Epithelial cell of proximal tubule (primary cell): ENCODE measurements at regions not wholly inside any gene's neighbourhood (a gene's known extent, or its start where the extent isn't known, plus 50 kb on each side); places are given as distances from the start of the nearest gene placed in this dataset.

Source experiments
- DNase-seq: peaks from one replicate; pipeline ENCODE4 v3.0.0-alpha.2; 2011; ENCODE audit warnings: low read depth
- H3K4me3 ChIP-seq: 2 replicates; pipeline ENCODE4 v1.5.1; 2011; ENCODE audit warnings: low read depth, mild to moderate bottlenecking, low read length
- TF ChIP-seq, protein P1 (sequence below): conservative IDR thresholded peaks from 2 replicates; pipeline ENCODE4 v1.5.1; 2012; ENCODE audit warnings: low read depth, mild to moderate bottlenecking, low read length

DNA sequence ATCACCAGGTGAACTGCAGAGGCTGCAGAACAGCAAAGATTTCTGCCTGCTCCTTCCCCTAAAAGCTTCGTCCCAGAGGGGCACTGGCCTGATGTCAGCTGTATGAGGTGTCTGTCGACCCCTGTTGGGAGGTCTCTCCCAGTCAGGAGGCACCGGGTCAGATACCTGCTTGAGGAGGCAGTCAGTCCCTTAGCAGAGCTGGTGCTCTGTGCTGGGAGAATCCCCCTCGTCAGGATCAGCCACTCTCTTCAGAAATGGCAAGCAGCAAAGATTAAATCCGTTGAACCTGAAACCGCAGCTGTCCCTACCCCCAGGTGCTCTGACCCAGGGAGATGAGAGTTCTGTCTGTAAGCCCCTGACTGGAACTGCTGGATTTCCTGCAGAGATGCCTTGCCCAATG lies 1166.3 kb upstream of the ADGRL3 start:
- no peak overlapping the region for H3K4me3 ChIP-seq
- no peak for DNase-seq
- TF ChIP-seq, protein P1, sequence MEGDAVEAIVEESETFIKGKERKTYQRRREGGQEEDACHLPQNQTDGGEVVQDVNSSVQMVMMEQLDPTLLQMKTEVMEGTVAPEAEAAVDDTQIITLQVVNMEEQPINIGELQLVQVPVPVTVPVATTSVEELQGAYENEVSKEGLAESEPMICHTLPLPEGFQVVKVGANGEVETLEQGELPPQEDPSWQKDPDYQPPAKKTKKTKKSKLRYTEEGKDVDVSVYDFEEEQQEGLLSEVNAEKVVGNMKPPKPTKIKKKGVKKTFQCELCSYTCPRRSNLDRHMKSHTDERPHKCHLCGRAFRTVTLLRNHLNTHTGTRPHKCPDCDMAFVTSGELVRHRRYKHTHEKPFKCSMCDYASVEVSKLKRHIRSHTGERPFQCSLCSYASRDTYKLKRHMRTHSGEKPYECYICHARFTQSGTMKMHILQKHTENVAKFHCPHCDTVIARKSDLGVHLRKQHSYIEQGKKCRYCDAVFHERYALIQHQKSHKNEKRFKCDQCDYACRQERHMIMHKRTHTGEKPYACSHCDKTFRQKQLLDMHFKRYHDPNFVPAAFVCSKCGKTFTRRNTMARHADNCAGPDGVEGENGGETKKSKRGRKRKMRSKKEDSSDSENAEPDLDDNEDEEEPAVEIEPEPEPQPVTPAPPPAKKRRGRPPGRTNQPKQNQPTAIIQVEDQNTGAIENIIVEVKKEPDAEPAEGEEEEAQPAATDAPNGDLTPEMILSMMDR: no peak

DNA sequence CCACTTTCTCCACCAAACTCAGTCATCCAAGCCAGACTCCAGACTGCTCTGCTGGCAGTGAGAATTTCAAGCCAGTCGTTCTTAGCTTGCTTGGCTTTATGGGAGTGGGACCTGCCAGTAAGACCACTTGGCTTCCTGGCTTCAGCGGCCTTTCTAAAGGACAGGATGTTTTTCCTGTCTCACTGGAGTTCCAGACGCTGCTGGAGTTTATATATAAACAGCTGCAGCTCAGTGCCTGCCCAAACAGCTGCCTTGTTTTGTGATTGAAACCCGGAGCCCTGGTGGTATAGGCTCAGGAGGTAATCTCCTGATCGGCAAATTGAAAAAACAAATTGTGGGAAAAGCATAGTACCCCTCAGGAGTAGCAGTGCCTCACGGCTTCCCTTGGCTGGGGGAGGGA lies 1165.8 kb upstream of the ADGRL3 start:
- DNase-seq: no peak
- TF ChIP-seq, protein P1: no peak
- no peak overlapping the region for H3K4me3 ChIP-seq

DNA sequence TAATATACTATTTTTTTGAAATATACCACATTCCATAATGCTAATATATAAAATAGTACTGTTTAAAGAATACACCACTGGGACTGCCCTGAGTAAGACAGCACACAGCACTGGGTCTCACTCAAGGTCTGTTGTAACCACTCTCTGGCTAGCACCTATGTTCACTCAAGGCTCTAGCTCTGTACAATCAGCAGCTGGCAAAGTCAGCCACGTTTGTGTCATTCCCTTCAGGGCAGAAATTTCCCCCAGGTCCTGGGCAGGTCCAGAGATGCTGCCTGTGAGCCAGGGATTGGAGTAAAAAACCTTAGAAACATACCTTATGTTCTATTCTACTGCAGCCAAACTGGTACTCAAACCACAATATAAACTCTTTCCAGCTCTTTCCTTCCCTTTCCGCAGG lies 1160.2 kb upstream of the ADGRL3 start:
- TF ChIP-seq, protein P1: no peak
- DNase-seq: no peak
- no peak overlapping the region for H3K4me3 ChIP-seq

DNA sequence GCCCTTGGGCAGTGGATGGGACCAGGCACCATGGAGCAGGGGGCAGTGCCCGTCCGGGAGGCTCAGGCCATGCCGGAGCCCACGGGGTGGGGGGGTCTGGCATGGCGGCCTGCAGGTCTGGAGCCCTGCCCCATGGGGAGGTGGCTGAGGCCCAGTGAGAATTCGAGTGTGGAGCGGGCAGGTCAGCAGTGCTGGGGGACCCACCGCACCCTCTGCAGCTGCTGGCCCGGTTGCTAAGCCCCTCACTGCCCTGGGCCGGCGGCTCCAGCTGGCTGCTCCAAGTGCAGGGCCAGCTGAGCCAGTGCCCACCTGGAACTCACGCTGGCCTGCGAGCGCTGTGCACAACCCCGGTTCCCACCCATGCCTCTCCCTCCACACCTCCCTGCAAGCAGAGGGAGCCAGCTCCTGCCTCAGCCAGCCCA lies 1157.9 kb upstream of the ADGRL3 start:
- TF ChIP-seq, protein P1: no peak
- DNase-seq: no peak
- no peak overlapping the region for H3K4me3 ChIP-seq

DNA sequence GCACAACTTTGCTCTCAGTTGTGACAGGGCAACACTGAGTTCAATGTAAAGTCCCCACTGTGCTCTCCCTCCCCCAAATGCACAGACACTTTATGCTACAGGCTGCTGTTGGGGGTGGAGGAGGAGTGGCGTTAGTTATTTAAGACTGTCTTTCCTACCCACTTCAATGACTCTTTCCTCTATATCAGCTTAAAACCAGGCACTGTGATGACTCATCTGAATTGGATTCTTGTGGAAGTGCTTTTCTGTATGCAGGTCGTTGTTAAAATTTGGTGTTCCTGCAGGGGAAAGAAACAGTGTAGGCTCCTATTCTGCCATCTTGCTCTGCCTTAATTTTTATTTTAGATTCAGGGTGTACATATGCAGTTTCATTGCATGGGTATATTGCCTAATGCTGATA lies 1157.2 kb upstream of the ADGRL3 start:
- H3K4me3 ChIP-seq: no peak overlapping the region
- no peak for DNase-seq
- TF ChIP-seq, protein P1: no peak

DNA sequence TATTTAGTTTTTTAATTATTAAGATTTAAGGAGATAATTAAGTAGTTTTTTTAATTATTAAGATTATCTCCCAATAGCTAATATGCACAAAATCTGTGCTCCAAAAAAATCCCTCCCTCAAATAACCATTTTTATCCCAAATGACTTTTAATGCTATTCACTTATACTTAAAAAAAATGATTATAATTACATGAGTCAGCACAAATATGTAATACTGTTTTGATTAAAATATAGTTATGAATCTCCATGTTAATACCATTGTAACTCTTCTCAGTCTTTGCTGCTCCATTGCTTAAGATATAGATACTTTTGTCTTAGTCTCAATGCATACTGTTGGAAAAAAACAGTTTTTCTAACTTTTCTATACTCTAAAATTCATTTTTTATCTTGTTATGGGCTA lies 1121.1 kb upstream of the ADGRL3 start:
- H3K4me3 ChIP-seq: no peak overlapping the region
- TF ChIP-seq, protein P1: no peak
- DNase-seq: no peak

DNA sequence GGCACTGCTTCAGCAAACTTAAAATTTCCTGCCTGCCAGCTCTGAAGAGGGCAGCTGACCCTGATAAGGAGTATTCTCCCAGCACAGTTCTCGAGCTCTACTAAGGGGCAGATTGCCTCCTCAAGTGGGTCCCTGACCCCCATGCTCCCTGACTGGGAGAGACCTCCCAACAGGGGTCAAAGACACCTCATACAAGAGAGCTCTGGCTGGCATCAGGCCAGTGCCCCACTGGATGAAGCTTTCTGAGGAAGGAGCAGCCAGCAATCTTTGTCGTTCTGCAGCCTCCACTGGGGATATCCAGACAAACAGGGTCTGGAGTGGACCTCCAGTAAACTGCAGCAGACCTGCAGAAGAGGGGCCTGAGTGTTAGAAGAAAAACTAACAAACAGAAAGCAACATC lies 1118.3 kb upstream of the ADGRL3 start:
- DNase-seq: no peak
- TF ChIP-seq, protein P1: no peak
- H3K4me3 ChIP-seq: no peak overlapping the region
